MM.1S (cell line): ENCODE measurements at regions not wholly inside any gene's neighbourhood (a gene's known extent, or its start where the extent isn't known, plus 50 kb on each side); places are given as distances from the start of the nearest gene placed in this dataset.

Experiments used
- DNase-seq: peaks from one replicate; pipeline ENCODE4 v3.0.0-alpha.2; 2015
- H2AFZ ChIP-seq: fragments of 300-600 bp; sonication (generic); 2 replicates; pipeline ENCODE4 v1.6.0; 2016; ENCODE audit warnings: antibody characterized with exemption, low read length
- H3F3A ChIP-seq: fragments of 300-600 bp; sonication (generic); 2 replicates; pipeline ENCODE4 v1.6.1; 2016; ENCODE audit warnings: mild to moderate bottlenecking, antibody characterized with exemption, low read length, moderate library complexity, mixed read lengths; ENCODE audit not compliant: insufficient read depth
- H3K27ac ChIP-seq: fragments of 300-600 bp; sonication (generic); 2 replicates; pipeline ENCODE4 v1.5.1; 2016; ENCODE audit warnings: mild to moderate bottlenecking, low read length
- H3K27me3 ChIP-seq: fragments of 300-600 bp; sonication (generic); replicated peaks from 2 replicates; pipeline ENCODE4 v1.6.0; 2016; ENCODE audit warnings: low read length; ENCODE audit not compliant: insufficient read depth
- H3K36me3 ChIP-seq: fragments of 300-600 bp; sonication (generic); replicated peaks from 2 replicates; pipeline ENCODE4 v1.6.1; 2016; ENCODE audit warnings: mild to moderate bottlenecking, low read length, mixed read lengths; ENCODE audit not compliant: insufficient read depth
- H3K4me1 ChIP-seq: fragments of 300-600 bp; sonication (generic); 2 replicates; pipeline ENCODE4 v1.6.1; 2016; ENCODE audit warnings: low read length, mixed read lengths
- H3K4me2 ChIP-seq: fragments of 300-600 bp; sonication (generic); 2 replicates; pipeline ENCODE4 v1.6.0; 2016; ENCODE audit warnings: low read depth, low read length
- H3K4me3 ChIP-seq: fragments of 300-600 bp; sonication (generic); 2 replicates; pipeline ENCODE4 v1.5.1; 2016; ENCODE audit warnings: low read length, mixed read lengths
- H3K79me2 ChIP-seq: fragments of 300-600 bp; sonication (generic); 2 replicates; pipeline ENCODE4 v1.6.1; 2016; ENCODE audit warnings: mixed run types, low read length, mixed read lengths
- H3K9ac ChIP-seq: fragments of 300-600 bp; sonication (generic); 2 replicates; pipeline ENCODE4 v1.6.1; 2016; ENCODE audit warnings: low read length, mixed read lengths
- H3K9me2 ChIP-seq: fragments of 300-600 bp; sonication (generic); replicated peaks from 2 replicates; pipeline ENCODE4 v1.6.1; 2016; ENCODE audit warnings: mild to moderate bottlenecking, low read length, mixed read lengths; ENCODE audit not compliant: insufficient read depth
- H3K9me3 ChIP-seq: fragments of 300-600 bp; sonication (generic); replicated peaks from 2 replicates; pipeline ENCODE4 v1.6.1; 2016; ENCODE audit warnings: mild to moderate bottlenecking, low read length, mixed read lengths; ENCODE audit not compliant: insufficient read depth
- H4K20me1 ChIP-seq: fragments of 300-600 bp; sonication (generic); 2 replicates; pipeline ENCODE4 v1.6.1; 2016; ENCODE audit warnings: mild to moderate bottlenecking, low read length, moderate library complexity, mixed read lengths; ENCODE audit not compliant: insufficient read depth
- EZH2 ChIP-seq: fragments of 300-600 bp; sonication (generic); optimal IDR thresholded peaks from 2 replicates; pipeline ENCODE3; 2017; ENCODE audit warnings: low read depth, mild to moderate bottlenecking, antibody characterized with exemption, low read length, mixed read lengths
- EZH2phosphoT487 ChIP-seq: fragments of 300-600 bp; sonication (generic); IDR thresholded peaks from 2 replicates; pipeline ENCODE4 v1.6.1; 2018; ENCODE audit warnings: antibody characterized with exemption, low read length
- TF ChIP-seq, protein P1 (sequence below): fragments of 300-600 bp; sonication (generic); IDR thresholded peaks from 2 replicates; pipeline ENCODE4 v1.5.1; 2016; ENCODE audit warnings: antibody characterized with exemption, low read length, mixed read lengths

DNA sequence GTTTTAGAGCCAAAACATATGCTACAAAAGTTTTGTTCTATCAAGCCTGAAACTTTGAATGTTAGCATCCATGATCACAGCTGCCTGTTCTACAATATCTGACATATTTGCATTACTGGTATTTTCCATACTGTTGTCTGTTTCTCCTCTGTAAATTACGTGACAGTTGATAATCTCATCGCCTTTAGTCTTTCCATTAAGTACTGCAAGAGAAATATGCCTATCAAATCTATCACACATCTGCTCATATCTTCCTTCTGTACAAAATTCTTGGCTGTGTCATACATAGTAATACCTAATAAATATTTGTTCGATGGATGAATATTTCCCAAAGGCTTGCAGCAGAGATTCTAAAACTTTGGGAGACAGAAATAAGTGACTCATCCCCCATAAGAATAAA, 717.3 kb downstream of the OTOL1 start:
- Histone ChIP-seq H3F3A (no peaks in the 10 kb centered on the region), H3K9ac (no peak overlapping the region), H3K4me1 (no peaks in the 10 kb centered on the region), H3K9me3 (no peaks in the 10 kb centered on the region), H3K79me2 (no peaks in the 10 kb centered on the region), H3K4me3 (no peak overlapping the region), H3K9me2 (no peaks in the 10 kb centered on the region), H3K27ac (no peak overlapping the region), H4K20me1 (no peaks in the 10 kb centered on the region), H3K27me3 (no peaks in the 10 kb centered on the region), H3K36me3 (no peaks in the 10 kb centered on the region), H2AFZ (no peak overlapping the region), H3K4me2 (no peak overlapping the region)
- TF ChIP-seq EZH2phosphoT487 = no peak
- TF ChIP-seq, protein P1, sequence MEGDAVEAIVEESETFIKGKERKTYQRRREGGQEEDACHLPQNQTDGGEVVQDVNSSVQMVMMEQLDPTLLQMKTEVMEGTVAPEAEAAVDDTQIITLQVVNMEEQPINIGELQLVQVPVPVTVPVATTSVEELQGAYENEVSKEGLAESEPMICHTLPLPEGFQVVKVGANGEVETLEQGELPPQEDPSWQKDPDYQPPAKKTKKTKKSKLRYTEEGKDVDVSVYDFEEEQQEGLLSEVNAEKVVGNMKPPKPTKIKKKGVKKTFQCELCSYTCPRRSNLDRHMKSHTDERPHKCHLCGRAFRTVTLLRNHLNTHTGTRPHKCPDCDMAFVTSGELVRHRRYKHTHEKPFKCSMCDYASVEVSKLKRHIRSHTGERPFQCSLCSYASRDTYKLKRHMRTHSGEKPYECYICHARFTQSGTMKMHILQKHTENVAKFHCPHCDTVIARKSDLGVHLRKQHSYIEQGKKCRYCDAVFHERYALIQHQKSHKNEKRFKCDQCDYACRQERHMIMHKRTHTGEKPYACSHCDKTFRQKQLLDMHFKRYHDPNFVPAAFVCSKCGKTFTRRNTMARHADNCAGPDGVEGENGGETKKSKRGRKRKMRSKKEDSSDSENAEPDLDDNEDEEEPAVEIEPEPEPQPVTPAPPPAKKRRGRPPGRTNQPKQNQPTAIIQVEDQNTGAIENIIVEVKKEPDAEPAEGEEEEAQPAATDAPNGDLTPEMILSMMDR = no peak
- TF ChIP-seq EZH2 = no peak
- DNase-seq = no peak

DNA sequence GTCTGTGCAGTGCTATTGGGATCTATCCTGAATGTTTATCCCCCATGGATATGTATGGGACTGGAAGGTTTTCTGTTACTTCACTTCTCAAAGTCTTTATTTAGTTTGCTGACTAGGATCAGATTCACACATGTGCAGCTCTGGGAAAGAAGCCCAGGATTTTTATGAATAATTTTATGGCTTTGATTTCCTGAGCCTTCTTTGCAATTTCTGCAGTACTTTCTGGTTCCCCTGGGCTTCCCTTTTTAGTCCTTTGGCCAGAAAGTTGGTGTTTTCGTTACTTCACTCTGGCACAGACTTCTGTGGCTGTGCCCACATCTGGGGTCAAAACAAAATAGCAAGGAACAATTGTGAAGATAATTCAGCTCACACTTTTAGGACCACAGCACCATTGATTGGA, 721.0 kb downstream of the OTOL1 start:
- Histone ChIP-seq H3K9me2 (no peaks in the 10 kb centered on the region), H3K27me3 (no peaks in the 10 kb centered on the region), H3K4me3 (no peak overlapping the region), H3K9ac (no peak overlapping the region), H3F3A (no peaks in the 10 kb centered on the region), H4K20me1 (no peaks in the 10 kb centered on the region), H3K36me3 (no peaks in the 10 kb centered on the region), H3K4me2 (no peak overlapping the region), H2AFZ (no peak overlapping the region), H3K79me2 (no peaks in the 10 kb centered on the region), H3K9me3 (no peaks in the 10 kb centered on the region), H3K4me1 (no peaks in the 10 kb centered on the region), H3K27ac (no peak overlapping the region)
- DNase-seq = no peak
- TF ChIP-seq EZH2phosphoT487 = no peak
- TF ChIP-seq EZH2 = no peak
- TF ChIP-seq, protein P1 = no peak

DNA sequence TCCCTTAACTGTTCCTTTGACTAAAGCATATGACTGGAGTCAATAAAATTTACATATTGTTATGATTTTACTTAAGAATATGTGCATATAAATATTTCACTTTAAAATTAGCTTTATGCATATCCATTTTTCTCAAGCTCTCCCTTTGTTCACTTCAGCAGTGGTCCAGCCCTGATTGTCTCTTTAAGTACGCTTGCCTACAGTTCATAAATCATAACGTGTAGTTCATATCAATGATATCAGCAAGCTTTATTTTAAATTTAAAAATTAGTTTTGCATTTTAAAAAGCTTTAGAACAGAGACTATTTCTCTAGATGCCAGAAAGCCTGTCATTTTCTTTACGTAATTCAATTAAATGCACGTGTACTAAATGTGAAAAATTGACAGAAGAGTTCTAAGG, 721.9 kb downstream of the OTOL1 start:
- TF ChIP-seq, protein P1 = no peak
- TF ChIP-seq EZH2 (no peak), EZH2phosphoT487 (no peak)
- DNase-seq = no peak
- Histone ChIP-seq H3K9me3 (no peaks in the 10 kb centered on the region), H3K4me3 (no peak overlapping the region), H3K79me2 (no peaks in the 10 kb centered on the region), H3K27me3 (no peaks in the 10 kb centered on the region), H3K4me1 (no peaks in the 10 kb centered on the region), H3K4me2 (no peak overlapping the region), H3K36me3 (no peaks in the 10 kb centered on the region), H3K9ac (no peak overlapping the region), H3F3A (no peaks in the 10 kb centered on the region), H4K20me1 (no peaks in the 10 kb centered on the region), H3K9me2 (no peaks in the 10 kb centered on the region), H3K27ac (no peak overlapping the region), H2AFZ (no peak overlapping the region)
